Retinal pigment epithelial cell (primary cell): ENCODE measurements at regions not wholly inside any gene's neighbourhood (a gene's known extent, or its start where the extent isn't known, plus 50 kb on each side); places are given as distances from the start of the nearest gene placed in this dataset.

ENCODE experiments used
- DNase-seq: peaks from one replicate; pipeline ENCODE4 v3.0.0-alpha.2; 2010; ENCODE audit warnings: low read depth
- H3K4me3 ChIP-seq: 2 replicates; pipeline ENCODE4 v1.5.1; 2011; ENCODE audit warnings: mild to moderate bottlenecking, low read length, control low read depth, moderate library complexity
- TF ChIP-seq, protein P1 (sequence below): conservative IDR thresholded peaks from 2 replicates; pipeline ENCODE4 v1.5.1; 2011; ENCODE audit warnings: low read depth, low read length, control low read depth, inconsistent platforms

DNA sequence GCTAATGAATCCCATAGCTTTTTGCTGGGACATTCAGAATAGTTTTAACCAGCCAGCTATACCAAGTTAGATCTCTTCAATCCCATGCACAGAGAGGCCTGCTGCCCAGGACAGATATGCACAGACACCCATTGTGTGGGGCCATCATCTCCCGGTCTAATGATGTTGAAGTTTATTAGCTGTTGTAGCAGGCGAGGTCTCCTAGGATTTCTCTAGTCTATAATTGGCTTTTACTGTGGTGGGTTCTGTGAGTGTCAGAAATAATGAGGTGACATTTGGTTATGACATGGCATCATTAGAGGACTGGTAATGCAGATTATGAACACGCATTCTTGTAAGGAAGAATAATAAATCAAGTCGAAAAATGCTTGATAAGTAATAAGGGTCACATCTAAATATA is 81.4 kb upstream of the PLPP4 start:
- TF ChIP-seq, protein P1, sequence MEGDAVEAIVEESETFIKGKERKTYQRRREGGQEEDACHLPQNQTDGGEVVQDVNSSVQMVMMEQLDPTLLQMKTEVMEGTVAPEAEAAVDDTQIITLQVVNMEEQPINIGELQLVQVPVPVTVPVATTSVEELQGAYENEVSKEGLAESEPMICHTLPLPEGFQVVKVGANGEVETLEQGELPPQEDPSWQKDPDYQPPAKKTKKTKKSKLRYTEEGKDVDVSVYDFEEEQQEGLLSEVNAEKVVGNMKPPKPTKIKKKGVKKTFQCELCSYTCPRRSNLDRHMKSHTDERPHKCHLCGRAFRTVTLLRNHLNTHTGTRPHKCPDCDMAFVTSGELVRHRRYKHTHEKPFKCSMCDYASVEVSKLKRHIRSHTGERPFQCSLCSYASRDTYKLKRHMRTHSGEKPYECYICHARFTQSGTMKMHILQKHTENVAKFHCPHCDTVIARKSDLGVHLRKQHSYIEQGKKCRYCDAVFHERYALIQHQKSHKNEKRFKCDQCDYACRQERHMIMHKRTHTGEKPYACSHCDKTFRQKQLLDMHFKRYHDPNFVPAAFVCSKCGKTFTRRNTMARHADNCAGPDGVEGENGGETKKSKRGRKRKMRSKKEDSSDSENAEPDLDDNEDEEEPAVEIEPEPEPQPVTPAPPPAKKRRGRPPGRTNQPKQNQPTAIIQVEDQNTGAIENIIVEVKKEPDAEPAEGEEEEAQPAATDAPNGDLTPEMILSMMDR = no peak
- DNase-seq = no peak
- no peak overlapping the region for H3K4me3 ChIP-seq

GRCh38 chr10:120381931-120382330 is 75.1 kb upstream of the PLPP4 start:
- no peak for DNase-seq
- TF ChIP-seq, protein P1 = no peak
- no peak overlapping the region for H3K4me3 ChIP-seq

DNA sequence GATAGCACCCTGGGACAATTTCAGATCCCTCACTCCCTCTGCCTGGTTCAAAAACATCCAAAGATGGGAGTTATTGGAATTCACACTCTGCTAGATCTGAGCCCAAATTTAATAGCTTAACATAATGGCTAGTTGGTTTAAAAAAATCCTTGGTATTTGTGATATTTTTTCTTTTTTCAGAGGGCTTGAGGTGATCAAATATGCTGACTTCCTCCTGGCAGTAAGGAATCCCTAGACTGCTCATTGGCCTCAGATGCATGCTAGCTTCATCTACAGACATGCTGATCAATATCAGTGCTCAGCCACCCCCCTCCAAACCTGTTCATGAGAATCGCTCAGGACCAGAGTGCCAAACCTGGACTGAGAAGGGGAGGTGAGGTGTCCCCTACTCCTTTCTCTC is 74.7 kb upstream of the PLPP4 start:
- TF ChIP-seq, protein P1 = no peak
- no peak overlapping the region for H3K4me3 ChIP-seq
- DNase-seq = no peak

DNA sequence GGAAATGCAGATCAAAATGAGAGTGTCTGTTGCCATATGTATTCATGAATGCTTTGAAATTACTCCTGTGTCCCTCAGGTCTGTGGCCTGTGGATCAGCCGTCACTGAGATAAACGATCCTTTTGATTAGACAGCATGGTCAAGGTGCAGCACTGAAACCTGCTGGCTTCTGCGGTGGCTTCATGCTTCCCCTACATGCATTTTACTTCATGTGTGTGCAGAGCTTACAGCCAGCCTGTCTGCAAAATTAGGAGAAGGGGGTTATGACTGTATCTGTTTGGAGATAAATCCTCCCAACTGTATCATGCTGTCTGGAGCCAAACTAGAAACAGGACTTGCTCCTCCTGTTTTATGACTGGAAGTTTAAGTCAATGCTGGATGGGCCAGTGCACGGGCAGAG is 71.0 kb upstream of the PLPP4 start:
- no peak overlapping the region for H3K4me3 ChIP-seq
- DNase-seq = no peak
- TF ChIP-seq, protein P1 = no peak

- no peak overlapping the region for H3K4me3 ChIP-seq
- TF ChIP-seq, protein P1 = no peak
- DNase-seq = no peak
Observed at GRCh38 chr10:120386896-120387295, 70.1 kb upstream of the PLPP4 start.

GRCh38 chr10:120387326-120387725 is 69.7 kb upstream of the PLPP4 start:
- TF ChIP-seq, protein P1 = no peak
- no peak for DNase-seq

DNA sequence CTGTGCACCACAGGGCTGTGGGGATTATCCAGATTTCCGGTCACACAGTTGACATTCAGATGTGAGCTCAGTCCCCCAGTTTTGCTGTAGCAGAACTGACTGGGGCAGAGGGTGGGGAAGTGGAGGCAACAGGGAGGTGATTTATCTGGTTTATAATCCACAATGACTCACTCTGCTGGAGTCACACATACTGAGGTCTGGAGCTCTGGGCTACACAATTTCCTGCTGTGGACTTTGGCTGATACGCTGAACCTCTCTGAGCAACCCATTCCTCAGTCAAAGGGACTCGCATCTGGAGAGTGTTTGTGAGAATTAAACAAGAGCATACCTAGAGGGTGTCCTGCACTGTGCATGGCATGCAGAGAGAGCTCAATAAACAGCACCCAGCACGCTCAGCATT is 64.8 kb upstream of the PLPP4 start:
- TF ChIP-seq, protein P1 = no peak
- DNase-seq = no peak
- no peak overlapping the region for H3K4me3 ChIP-seq

More at GRCh38 chr10:120387326-120387725, 69.7 kb upstream of the PLPP4 start:
- no peak overlapping the region for H3K4me3 ChIP-seq
